WTC11 (cell line): ENCODE measurements at regions not wholly inside any gene's neighbourhood (a gene's known extent, or its start where the extent isn't known, plus 50 kb on each side); places are given as distances from the start of the nearest gene placed in this dataset.

Source experiments
- ATAC-seq: fragments of 200-7000 bp; cut with Tn5 transposase; 2 replicates; pipeline ENCODE4 v1.10.0; 2021; ENCODE audit warnings: mild to moderate bottlenecking, moderate library complexity
- CTCF ChIA-PET: fragments of 300-600 bp; sonication (Branson Sonifier 250); formaldehyde crosslinking; loops from one replicate; lab custom pipeline; 2021; ENCODE audit warnings: antibody characterized with exemption; lab: Charles Lee
- POLR2A ChIA-PET: fragments of 350-600 bp; sonication (Branson Sonifier 250); formaldehyde crosslinking; loops from one replicate; lab custom pipeline; 2021; ENCODE audit warnings: antibody characterized with exemption; lab: Charles Lee
- DNase-seq: peaks from one replicate; pipeline ENCODE4 v3.0.0; 2021; ENCODE audit warnings: low spot score
- H3K27ac Mint-ChIP-seq: 2 replicates; pipeline ENCODE4 v1.8.0; 2021; ENCODE audit warnings: mixed read lengths
- H3K27me3 Mint-ChIP-seq: 2 replicates; pipeline ENCODE4 v1.8.0; 2021; ENCODE audit warnings: low read depth, mild to moderate bottlenecking, moderate library complexity, mixed read lengths
- H3K36me3 Mint-ChIP-seq: 2 replicates; pipeline ENCODE4 v1.8.0; 2021; ENCODE audit warnings: mixed read lengths
- H3K4me1 Mint-ChIP-seq: 2 replicates; pipeline ENCODE4 v1.8.0; 2022; ENCODE audit warnings: mixed read lengths
- H3K4me3 Mint-ChIP-seq: 2 replicates; pipeline ENCODE4 v1.8.0; 2021; ENCODE audit warnings: mild to moderate bottlenecking, moderate library complexity, mixed read lengths
- H3K9me3 Mint-ChIP-seq: 2 replicates; pipeline ENCODE4 v1.8.0; 2021; ENCODE audit warnings: mixed read lengths
- AR ChIP-seq: fragments of 250-450 bp; sonication (Bioruptor Pico); IDR thresholded peaks from 2 replicates; pipeline ENCODE4 v1.9.0; 2021; ENCODE audit warnings: mild to moderate bottlenecking
- ATF2 ChIP-seq: sonication (generic); formaldehyde crosslinking; IDR thresholded peaks from 2 replicates; pipeline ENCODE4 v1.8.1; 2022; ENCODE audit warnings: low read depth, missing genetic modification reagents, borderline replicate concordance
- CDX4 ChIP-seq: fragments of 250-450 bp; sonication (Bioruptor Pico); IDR thresholded peaks from 2 replicates; pipeline ENCODE4 v1.9.0; 2021; ENCODE audit warnings: moderate library complexity, mild to moderate bottlenecking, inconsistent platforms, borderline replicate concordance
- ELF4 ChIP-seq: sonication (generic); formaldehyde crosslinking; IDR thresholded peaks from 2 replicates; pipeline ENCODE4 v1.8.1; 2022; ENCODE audit warnings: low read depth, mild to moderate bottlenecking, moderate library complexity, missing genetic modification reagents
- ESRRA ChIP-seq: sonication (generic); formaldehyde crosslinking; IDR thresholded peaks from 2 replicates; pipeline ENCODE4 v1.8.1; 2022; ENCODE audit warnings: mild to moderate bottlenecking, missing genetic modification reagents, borderline replicate concordance
- GRHL2 ChIP-seq: fragments of 250-450 bp; sonication (Bioruptor Pico); IDR thresholded peaks from 2 replicates; pipeline ENCODE4 v1.8.0; 2022; ENCODE audit warnings: mild to moderate bottlenecking, moderate library complexity; ENCODE audit not compliant: insufficient replicate concordance, severe bottlenecking
- IRF2 ChIP-seq: sonication (generic); formaldehyde crosslinking; IDR thresholded peaks from 2 replicates; pipeline ENCODE4 v1.8.0; 2022; ENCODE audit warnings: low read depth, missing genetic modification reagents, borderline replicate concordance
- NFYB ChIP-seq: sonication (generic); formaldehyde crosslinking; conservative IDR thresholded peaks from 2 replicates; pipeline ENCODE4 v1.8.0; 2022; ENCODE audit warnings: low read depth, missing genetic modification reagents
- RORB ChIP-seq: fragments of 250-450 bp; sonication (Bioruptor Pico); IDR thresholded peaks from 2 replicates; pipeline ENCODE4 v1.9.0; 2021; ENCODE audit warnings: mild to moderate bottlenecking
- ZBTB21 ChIP-seq: sonication (generic); formaldehyde crosslinking; IDR thresholded peaks from 2 replicates; pipeline ENCODE4 v1.8.1; 2023; ENCODE audit warnings: mild to moderate bottlenecking, missing genetic modification reagents, borderline replicate concordance
- ZMAT4 ChIP-seq: fragments of 250-450 bp; sonication (Bioruptor Pico); IDR thresholded peaks from 2 replicates; pipeline ENCODE4 v1.9.0; 2021; ENCODE audit warnings: mild to moderate bottlenecking
- ZNF425 ChIP-seq: fragments of 250-450 bp; sonication (Bioruptor Pico); conservative IDR thresholded peaks from 2 replicates; pipeline ENCODE4 v1.9.0; 2021; ENCODE audit warnings: mild to moderate bottlenecking
- ZNF512 ChIP-seq: sonication (generic); formaldehyde crosslinking; IDR thresholded peaks from 2 replicates; pipeline ENCODE4 v1.8.1; 2022; ENCODE audit warnings: missing genetic modification reagents, borderline replicate concordance
- ZNF532 ChIP-seq: fragments of 250-450 bp; sonication (Bioruptor Pico); IDR thresholded peaks from 2 replicates; pipeline ENCODE4 v1.9.0; 2021; ENCODE audit warnings: mild to moderate bottlenecking, borderline replicate concordance
- TF ChIP-seq, protein P1 (sequence below): sonication (generic); formaldehyde crosslinking; IDR thresholded peaks from 2 replicates; pipeline ENCODE4 v1.8.1; 2023; ENCODE audit warnings: mild to moderate bottlenecking, missing genetic modification reagents
- TF ChIP-seq, protein P2 (sequence below): sonication (generic); formaldehyde crosslinking; conservative IDR thresholded peaks from 2 replicates; pipeline ENCODE4 v1.8.1; 2022; ENCODE audit warnings: mild to moderate bottlenecking, missing genetic modification reagents

DNA sequence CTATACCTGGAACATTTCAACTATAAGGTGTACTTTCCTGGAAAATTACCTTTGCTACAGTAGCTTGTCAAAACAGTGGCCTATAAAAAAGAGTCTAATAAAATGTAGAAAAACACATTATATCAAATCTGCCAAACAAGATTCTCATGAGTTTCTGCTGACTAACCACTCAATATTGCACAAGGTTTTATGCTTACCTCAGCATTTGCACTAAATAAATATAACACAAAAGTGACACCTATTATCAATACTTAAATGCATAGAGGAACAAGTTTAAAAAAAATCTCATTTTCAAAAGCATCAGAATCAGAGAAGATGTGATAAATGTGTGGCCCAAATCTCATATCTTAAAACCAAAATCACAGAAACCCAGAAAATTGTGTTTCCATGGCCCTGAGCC lies 281.4 kb downstream of the RSL24D1 start:
- TF ChIP-seq ESRRA (CRISPR knock-in tag) (no peak), CDX4 (no peak), ZNF512 (CRISPR knock-in tag) (no peak), AR (CRISPR knock-in tag) (no peak), ELF4 (no peak), ZMAT4 (no peak), ATF2 (CRISPR knock-in tag) (no peak), ZNF532 (CRISPR knock-in tag) (no peak), ZBTB21 (CRISPR knock-in tag) (no peak), ZNF425 (no peak), IRF2 (CRISPR knock-in tag) (no peak), NFYB (CRISPR knock-in tag) (no peak), GRHL2 (no peak), RORB (CRISPR knock-in tag) (no peak)
- TF ChIP-seq, protein P1, sequence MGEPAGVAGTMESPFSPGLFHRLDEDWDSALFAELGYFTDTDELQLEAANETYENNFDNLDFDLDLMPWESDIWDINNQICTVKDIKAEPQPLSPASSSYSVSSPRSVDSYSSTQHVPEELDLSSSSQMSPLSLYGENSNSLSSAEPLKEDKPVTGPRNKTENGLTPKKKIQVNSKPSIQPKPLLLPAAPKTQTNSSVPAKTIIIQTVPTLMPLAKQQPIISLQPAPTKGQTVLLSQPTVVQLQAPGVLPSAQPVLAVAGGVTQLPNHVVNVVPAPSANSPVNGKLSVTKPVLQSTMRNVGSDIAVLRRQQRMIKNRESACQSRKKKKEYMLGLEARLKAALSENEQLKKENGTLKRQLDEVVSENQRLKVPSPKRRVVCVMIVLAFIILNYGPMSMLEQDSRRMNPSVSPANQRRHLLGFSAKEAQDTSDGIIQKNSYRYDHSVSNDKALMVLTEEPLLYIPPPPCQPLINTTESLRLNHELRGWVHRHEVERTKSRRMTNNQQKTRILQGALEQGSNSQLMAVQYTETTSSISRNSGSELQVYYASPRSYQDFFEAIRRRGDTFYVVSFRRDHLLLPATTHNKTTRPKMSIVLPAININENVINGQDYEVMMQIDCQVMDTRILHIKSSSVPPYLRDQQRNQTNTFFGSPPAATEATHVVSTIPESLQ (CRISPR knock-in tag), result no peak
- TF ChIP-seq, protein P2, sequence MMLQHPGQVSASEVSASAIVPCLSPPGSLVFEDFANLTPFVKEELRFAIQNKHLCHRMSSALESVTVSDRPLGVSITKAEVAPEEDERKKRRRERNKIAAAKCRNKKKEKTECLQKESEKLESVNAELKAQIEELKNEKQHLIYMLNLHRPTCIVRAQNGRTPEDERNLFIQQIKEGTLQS (CRISPR knock-in tag), result no peak
- no peak overlapping the region for H3K27ac Mint-ChIP-seq
- no peaks in the 10 kb centered on the region for H3K27me3 Mint-ChIP-seq
- ATAC-seq (no peak), DNase-seq (no peak)
- no peak overlapping the region for H3K4me3 Mint-ChIP-seq
- ChIA-PET CTCF (no interaction called here), POLR2A (no interaction called here)
- H3K9me3 Mint-ChIP-seq, result peaks cover 20% of the 10 kb centered on the region
- no peaks in the 10 kb centered on the region for H3K36me3 Mint-ChIP-seq
- H3K4me1 Mint-ChIP-seq, result no peaks in the 10 kb centered on the region
